GM12801 (cell line): ENCODE measurements at regions not wholly inside any gene's neighbourhood (a gene's known extent, or its start where the extent isn't known, plus 50 kb on each side); places are given as distances from the start of the nearest gene placed in this dataset.

Source experiments
- TF ChIP-seq, protein P1 (sequence below): IDR thresholded peaks from one replicate; pipeline ENCODE4 v1.5.1; 2011; ENCODE audit warnings: control low read depth; ENCODE audit not compliant: insufficient read length; ENCODE audit errors: extremely low read depth

DNA sequence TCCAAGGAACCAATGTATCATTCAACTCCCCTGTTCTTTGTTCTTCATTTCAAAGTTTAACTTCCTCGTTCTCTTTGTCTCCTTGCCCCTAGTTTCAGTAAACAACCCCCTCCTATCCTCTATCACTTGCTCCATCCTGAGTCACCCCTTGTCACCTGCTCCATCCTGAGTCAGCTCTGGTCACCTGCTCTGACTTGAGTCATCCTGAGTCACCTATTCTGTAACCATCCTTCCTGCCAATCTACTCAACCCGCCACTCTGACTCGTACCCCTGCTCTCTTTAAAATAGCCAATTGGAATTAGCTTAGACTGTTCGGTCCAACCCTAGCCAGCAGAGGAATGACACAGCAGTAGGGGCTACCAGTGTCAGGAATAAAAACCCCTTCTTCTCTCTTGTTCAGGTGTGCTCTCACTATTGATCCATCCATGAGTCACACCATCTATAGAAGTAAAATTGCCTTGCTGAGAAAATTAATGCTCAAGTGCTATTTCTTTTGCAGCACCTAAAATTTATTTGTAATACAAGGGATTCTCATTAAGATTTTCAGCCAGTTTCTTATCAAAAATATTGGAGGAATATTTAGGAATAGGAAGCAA lies 326.8 kb downstream of the AKAIN1 start:
- TF ChIP-seq, protein P1, sequence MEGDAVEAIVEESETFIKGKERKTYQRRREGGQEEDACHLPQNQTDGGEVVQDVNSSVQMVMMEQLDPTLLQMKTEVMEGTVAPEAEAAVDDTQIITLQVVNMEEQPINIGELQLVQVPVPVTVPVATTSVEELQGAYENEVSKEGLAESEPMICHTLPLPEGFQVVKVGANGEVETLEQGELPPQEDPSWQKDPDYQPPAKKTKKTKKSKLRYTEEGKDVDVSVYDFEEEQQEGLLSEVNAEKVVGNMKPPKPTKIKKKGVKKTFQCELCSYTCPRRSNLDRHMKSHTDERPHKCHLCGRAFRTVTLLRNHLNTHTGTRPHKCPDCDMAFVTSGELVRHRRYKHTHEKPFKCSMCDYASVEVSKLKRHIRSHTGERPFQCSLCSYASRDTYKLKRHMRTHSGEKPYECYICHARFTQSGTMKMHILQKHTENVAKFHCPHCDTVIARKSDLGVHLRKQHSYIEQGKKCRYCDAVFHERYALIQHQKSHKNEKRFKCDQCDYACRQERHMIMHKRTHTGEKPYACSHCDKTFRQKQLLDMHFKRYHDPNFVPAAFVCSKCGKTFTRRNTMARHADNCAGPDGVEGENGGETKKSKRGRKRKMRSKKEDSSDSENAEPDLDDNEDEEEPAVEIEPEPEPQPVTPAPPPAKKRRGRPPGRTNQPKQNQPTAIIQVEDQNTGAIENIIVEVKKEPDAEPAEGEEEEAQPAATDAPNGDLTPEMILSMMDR = no peak

DNA sequence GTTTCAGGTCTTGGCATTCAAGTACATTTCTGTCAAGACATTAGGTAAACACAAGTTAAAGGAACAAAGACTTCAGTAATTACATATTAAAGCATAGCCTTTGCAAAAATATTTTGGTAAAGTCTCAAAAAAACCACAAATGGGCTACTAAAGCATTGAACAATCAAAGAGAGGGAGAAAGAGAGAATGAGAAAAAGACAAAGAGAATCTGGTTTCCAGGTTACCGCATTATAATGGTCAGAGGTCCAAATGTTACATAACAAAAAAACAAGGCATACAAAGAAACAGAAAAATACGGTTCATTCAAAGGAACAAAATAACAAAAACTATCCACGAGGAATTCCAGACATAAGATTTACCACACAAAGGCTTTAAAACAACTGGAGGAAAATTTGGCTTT lies 327.9 kb downstream of the AKAIN1 start:
- TF ChIP-seq, protein P1 = no peak

DNA sequence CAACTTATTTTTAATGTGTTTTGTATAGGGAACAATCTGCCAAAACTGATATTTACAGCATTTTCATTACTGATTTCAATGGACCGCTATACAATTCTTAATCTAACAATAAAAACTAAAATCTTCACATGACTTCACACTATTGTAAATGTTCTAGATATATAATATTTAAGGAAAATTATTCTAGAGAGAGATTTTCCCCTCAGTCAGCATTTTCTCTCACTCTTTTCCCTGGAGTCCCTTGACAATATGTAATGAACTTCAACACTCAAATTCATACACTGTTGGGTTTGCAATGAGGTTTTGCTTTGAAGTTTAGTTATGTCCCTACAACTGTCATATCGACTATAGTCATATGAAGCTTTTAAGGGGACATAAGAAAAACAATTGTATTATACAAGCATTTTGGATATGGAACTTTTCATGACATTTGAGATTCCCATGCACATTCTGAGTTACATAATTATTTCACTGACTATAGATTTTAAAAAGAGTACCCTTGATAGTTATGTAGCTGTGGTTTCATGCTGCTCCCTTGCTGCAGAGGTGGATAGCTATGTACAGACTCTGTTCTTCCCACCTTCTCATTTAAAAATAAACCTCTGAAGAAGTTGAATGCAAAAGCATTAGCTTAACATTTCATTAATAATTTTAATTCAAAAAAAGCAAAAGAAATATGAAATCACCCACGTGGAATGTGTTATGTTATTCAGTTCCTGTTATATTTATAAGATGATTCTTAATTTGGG lies 338.5 kb downstream of the AKAIN1 start:
- TF ChIP-seq, protein P1 = no peak

DNA sequence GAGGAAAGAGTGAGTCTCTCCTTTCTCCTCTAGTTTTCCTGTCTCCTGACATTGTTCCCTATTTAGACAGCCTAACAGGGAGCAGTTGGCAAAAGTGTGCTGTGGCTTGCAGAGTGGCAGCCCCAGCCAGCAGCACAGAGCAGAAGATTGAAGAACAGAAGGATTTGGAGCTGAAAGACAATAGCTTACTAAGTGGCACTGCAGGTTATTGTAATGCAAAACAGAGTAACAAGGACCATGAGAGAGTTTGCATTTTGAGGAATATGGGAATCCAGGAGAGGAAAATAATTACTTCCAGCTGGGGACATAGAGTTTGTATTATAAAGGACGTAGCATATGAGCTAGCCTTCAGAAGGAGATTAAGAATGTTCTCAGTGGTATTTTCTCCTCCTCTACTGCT lies 342.4 kb downstream of the AKAIN1 start:
- TF ChIP-seq, protein P1 = no peak

DNA sequence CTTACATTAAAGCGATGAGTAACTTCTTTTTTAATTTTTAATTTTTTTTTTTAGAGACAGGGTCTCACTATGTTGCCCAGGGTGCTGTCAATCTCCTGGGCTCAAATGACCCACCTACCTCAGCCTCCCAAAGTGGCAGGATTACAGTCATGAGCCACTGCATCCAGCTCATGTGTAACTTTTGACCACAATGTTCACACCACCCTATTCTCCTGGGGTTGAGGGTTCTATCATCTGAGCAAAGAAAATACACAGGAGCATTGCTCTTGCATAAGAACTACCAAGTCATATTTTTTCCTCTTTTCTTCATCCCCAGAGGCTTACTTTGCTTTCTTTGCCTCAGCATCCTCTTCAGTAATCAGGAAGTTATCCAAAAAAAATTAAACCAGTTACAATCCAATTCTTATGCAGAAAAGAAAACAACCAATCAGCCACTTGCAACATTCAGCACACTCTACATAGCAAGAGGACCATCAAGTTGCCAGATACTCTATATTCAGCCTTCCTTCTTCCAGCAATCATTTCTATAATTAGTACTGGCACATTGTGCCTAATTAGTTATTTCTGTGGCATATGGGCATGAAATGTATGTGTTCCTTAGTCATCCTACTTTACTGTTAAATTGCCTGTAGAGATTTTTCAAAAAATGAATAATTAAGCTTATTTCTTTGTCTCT lies 345.6 kb downstream of the AKAIN1 start:
- TF ChIP-seq, protein P1 = no peak

DNA sequence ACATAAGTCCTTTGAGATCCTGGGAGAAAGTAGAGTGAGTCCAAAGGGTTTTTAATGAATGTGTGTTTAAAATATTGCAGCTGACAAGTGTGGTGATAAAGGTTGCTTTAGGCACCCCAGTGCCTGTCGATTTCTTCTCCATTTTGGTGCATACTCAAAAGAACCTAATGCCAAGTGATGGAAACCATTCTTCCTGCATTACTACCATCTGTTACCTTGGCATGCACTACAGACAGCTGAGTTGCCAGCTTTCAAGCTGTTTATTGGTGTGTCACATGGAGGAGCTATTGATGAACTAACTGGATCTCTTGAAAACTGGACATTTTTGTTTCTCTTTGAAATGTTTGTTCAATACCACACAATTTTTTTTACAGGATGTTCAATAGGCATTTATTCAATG lies 350.0 kb downstream of the AKAIN1 start:
- TF ChIP-seq, protein P1 = no peak

DNA sequence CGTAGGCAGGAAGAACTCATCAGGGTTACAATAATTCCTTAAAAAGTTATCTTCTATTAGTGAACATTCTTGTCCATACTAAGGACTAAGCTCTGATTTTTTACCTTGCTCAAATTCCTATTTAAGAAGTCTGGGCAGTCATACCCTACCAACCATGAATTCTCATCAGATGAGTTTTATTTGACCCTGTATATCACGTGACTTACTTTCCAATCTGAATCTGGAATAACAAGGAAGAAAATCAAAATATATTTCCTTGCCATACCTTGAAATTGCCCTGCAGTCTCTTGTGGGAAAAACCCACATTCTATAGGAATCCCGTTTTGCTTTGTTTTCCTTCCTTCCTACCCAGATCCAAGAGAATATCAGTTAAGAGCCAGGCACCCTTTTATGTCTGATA lies 352.7 kb downstream of the AKAIN1 start:
- TF ChIP-seq, protein P1 = no peak
